K562 (cell line): ENCODE measurements at regions not wholly inside any gene's neighbourhood (a gene's known extent, or its start where the extent isn't known, plus 50 kb on each side); places are given as distances from the start of the nearest gene placed in this dataset.

Source experiments
- ATAC-seq: fragments of 200-7000 bp; cut with Tn5 transposase; 3 replicates; pipeline ENCODE4 v1.9.1; 2020; ENCODE audit warnings: moderate library complexity
- BruUV-seq: library from RNA; stranded (reverse); fragments of 400-500 nt; replicated peaks from 2 replicates; lab custom pipeline; 2021; lab: Mats Ljungman, UMichigan
- CTCF ChIA-PET: fragments of 300-600 bp; formaldehyde crosslinking; extraction: SDS; loops from one replicate; lab custom pipeline; 2021; ENCODE audit warnings: low intra/inter-chr PET ratio; lab: Yijun Ruan, JAX
- POLR2A ChIA-PET: fragments of 300-600, 350-650 bp; sonication (Branson Sonifier 250); formaldehyde crosslinking; extraction: SDS; loops from one replicate; lab custom pipeline; 2021; ENCODE audit warnings: antibody characterized with exemption, inconsistent platforms; lab: Yijun Ruan, JAX
- DNase-seq, 4 experiments: peaks; one replicate each; pipeline versions ENCODE4 v3.0.0 to v3.0.0-alpha.2; 2011 to 2018; ENCODE audit warnings: low spot score in 3 of 4, mixed read lengths in 3 of 4; ENCODE audit errors: extremely low read depth in 1 of 4
- FAIRE-seq: peaks from 2 replicates; lab custom pipeline; 2011; peaks lifted over from hg19 to GRCh38; lab: Jason Lieb, UNC
- H2AFZ ChIP-seq: 2 replicates; pipeline ENCODE4 v1.6.0; 2011; ENCODE audit warnings: low read depth, low read length, control low read depth, inconsistent platforms
- H3K27ac ChIP-seq: fragments of 200-600 bp; 3 replicates; pipeline ENCODE4 v1.8.0; 2011; ENCODE audit warnings: low read depth, mild to moderate bottlenecking, control low read depth, inconsistent platforms, low read length, moderate library complexity, mixed read lengths; ENCODE audit errors: extremely low read depth
- H3K27me3 ChIP-seq, 2 experiments: fragments of 300-600 bp in 1 of 2; 2 replicates in 1 of 2; 3 replicates in 1 of 2; pipeline versions ENCODE4 v1.6.0 to v1.8.0; 2011; ENCODE audit warnings: inconsistent platforms in 2 of 2, low read length in 2 of 2, mild to moderate bottlenecking in 1 of 2, mixed read lengths in 1 of 2, moderate library complexity in 1 of 2; ENCODE audit not compliant: control insufficient read depth in 2 of 2, insufficient read depth in 2 of 2
- H3K36me3 ChIP-seq: fragments of 300-600 bp; 3 replicates; pipeline ENCODE4 v1.8.0; 2011; ENCODE audit warnings: mild to moderate bottlenecking, low read length, inconsistent platforms; ENCODE audit not compliant: control insufficient read depth, insufficient read depth
- H3K4me1 ChIP-seq, 2 experiments: fragments of 200-600 bp in 1 of 2; replicated peaks in 1 of 2; 2 replicates in 1 of 2; 3 replicates in 1 of 2; pipeline versions ENCODE4 v1.5.1 to v1.8.0; 2011; ENCODE audit warnings: inconsistent platforms in 2 of 2, low read length in 2 of 2, mild to moderate bottlenecking in 1 of 2, mixed read lengths in 1 of 2, moderate library complexity in 1 of 2; ENCODE audit not compliant: control insufficient read depth in 2 of 2, insufficient read depth in 2 of 2
- H3K4me2 ChIP-seq: 2 replicates; pipeline ENCODE4 v1.6.1; 2011; ENCODE audit warnings: low read length, control low read depth, inconsistent platforms, mixed read lengths; ENCODE audit not compliant: insufficient read depth
- H3K4me3 ChIP-seq: fragments of 200-600 bp; sonication (generic), shearing (Covaris generic); 2 replicates; pipeline ENCODE4 v1.5.1; 2016; ENCODE audit warnings: control low read depth, inconsistent platforms
- H3K79me2 ChIP-seq: fragments of 200-600 bp; 3 replicates; pipeline ENCODE4 v1.8.0; 2011; ENCODE audit warnings: low read length, inconsistent platforms; ENCODE audit not compliant: control insufficient read depth, insufficient read depth
- H3K9ac ChIP-seq, 2 experiments: 2 replicates each; pipeline versions ENCODE4 v1.6.0 to v1.6.1; 2011; ENCODE audit warnings: low read depth in 2 of 2, low read length in 2 of 2, control low read depth in 1 of 2, inconsistent platforms in 1 of 2, mild to moderate bottlenecking in 1 of 2, mixed read lengths in 1 of 2; ENCODE audit not compliant: insufficient read depth in 1 of 2
- H3K9me1 ChIP-seq: one replicate; pipeline ENCODE4 v1.6.0; 2011; ENCODE audit warnings: inconsistent platforms, mild to moderate bottlenecking, low read length, moderate library complexity; ENCODE audit not compliant: control insufficient read depth, insufficient read depth
- H3K9me3 ChIP-seq: replicated peaks from 2 replicates; pipeline ENCODE4 v1.5.1; 2011; ENCODE audit warnings: low read depth, low read length, inconsistent platforms; ENCODE audit not compliant: control insufficient read depth, insufficient read depth
- H4K20me1 ChIP-seq: replicated peaks from 2 replicates; pipeline ENCODE4 v1.6.1; 2011; ENCODE audit warnings: low read length, inconsistent platforms, mixed read lengths; ENCODE audit not compliant: control insufficient read depth, insufficient read depth
- ATF7 ChIP-seq: fragments of 450-650 bp; IDR thresholded peaks from 2 replicates; pipeline ENCODE4 v1.7.1; 2014; ENCODE audit warnings: mild to moderate bottlenecking, moderate library complexity
- BHLHE40 ChIP-seq: IDR thresholded peaks from 2 replicates; pipeline ENCODE4 v1.6.1; 2011; ENCODE audit warnings: low read length, improper control_type of control experiment
- ELF1 ChIP-seq: fragments of 200-800 bp; sonication (Bioruptor generic); IDR thresholded peaks from 2 replicates; pipeline ENCODE4 v1.6.1; 2016; ENCODE audit warnings: missing genetic modification characterization, missing compliant biosample characterization
- ELK1 ChIP-seq: sonication (generic); formaldehyde crosslinking; IDR thresholded peaks from 2 replicates; pipeline ENCODE4 v1.8.1; 2022; ENCODE audit warnings: missing genetic modification reagents
- FOXJ3 ChIP-seq: sonication (generic); formaldehyde crosslinking; IDR thresholded peaks from 2 replicates; pipeline ENCODE4 v1.4.0; 2020; ENCODE audit warnings: mild to moderate bottlenecking, missing genetic modification reagents
- HBP1 ChIP-seq: fragments of 450-650 bp; formaldehyde crosslinking; IDR thresholded peaks from 2 replicates; pipeline ENCODE4 v1.4.0; 2022; ENCODE audit warnings: missing genetic modification characterization
- HNRNPK ChIP-seq: fragments of 200-400 bp; formaldehyde crosslinking; IDR thresholded peaks from one replicate; pipeline ENCODE4 v1.6.1; 2018; ENCODE audit warnings: mild to moderate bottlenecking, low read depth, low read length; ENCODE audit not compliant: poor library complexity, severe bottlenecking
- IFI16 ChIP-seq: fragments of 250-450 bp; sonication (Bioruptor Pico); IDR thresholded peaks from 2 replicates; pipeline ENCODE4 v2.1.2; 2022; ENCODE audit warnings: mild to moderate bottlenecking, inconsistent platforms
- KHSRP ChIP-seq: fragments of 450-650 bp; IDR thresholded peaks from 2 replicates; pipeline ENCODE4 v1.6.1; 2017
- KLF16 ChIP-seq: IDR thresholded peaks from 2 replicates; pipeline ENCODE4 v1.6.1; 2016; ENCODE audit warnings: antibody characterized with exemption
- MTA3 ChIP-seq: fragments of 450-650 bp; formaldehyde crosslinking; IDR thresholded peaks from 2 replicates; pipeline ENCODE4 v1.6.1; 2017; ENCODE audit warnings: mild to moderate bottlenecking, borderline replicate concordance
- NRF1 ChIP-seq, 2 experiments: fragments of 450-650 bp; IDR thresholded peaks in 1 of 2; conservative IDR thresholded peaks in 1 of 2; 2 replicates each; pipeline ENCODE4 v1.6.1; 2014; ENCODE audit warnings: mild to moderate bottlenecking in 2 of 2
- SMARCE1 ChIP-seq: fragments of 450-650 bp; IDR thresholded peaks from 2 replicates; pipeline ENCODE4 v1.7.1; 2016; ENCODE audit warnings: mild to moderate bottlenecking
- TCF15 ChIP-seq: fragments of 250-450 bp; sonication (Bioruptor Pico); IDR thresholded peaks from 2 replicates; pipeline ENCODE4 v1.8.0; 2022; ENCODE audit warnings: moderate library complexity, mild to moderate bottlenecking, inconsistent platforms
- THAP12 ChIP-seq: fragments of 250-450 bp; sonication (Bioruptor Pico); IDR thresholded peaks from 2 replicates; pipeline ENCODE4 v1.9.0; 2021; ENCODE audit warnings: mild to moderate bottlenecking, inconsistent platforms
- THRB ChIP-seq: fragments of 450-650 bp; formaldehyde crosslinking; conservative IDR thresholded peaks from 2 replicates; pipeline ENCODE4 v1.4.0; 2022; ENCODE audit warnings: mild to moderate bottlenecking, missing genetic modification characterization
- XRCC3 ChIP-seq: fragments of 450-650 bp; IDR thresholded peaks from 2 replicates; pipeline ENCODE4 v1.6.1; 2017; ENCODE audit warnings: mild to moderate bottlenecking, moderate library complexity
- ZFP1 ChIP-seq: fragments of 450-650 bp; formaldehyde crosslinking; IDR thresholded peaks from 2 replicates; pipeline ENCODE4 v1.4.0; 2020; ENCODE audit warnings: mild to moderate bottlenecking, mixed read lengths
- WGBS: fragments of 100-300 bp; shearing (Covaris generic); methylation state at CpG from one replicate; pipeline ENCODE4 v1.1.6; 2016; ENCODE audit warnings: low coverage, mixed read lengths; ENCODE audit not compliant: insufficient coverage; ENCODE audit errors: missing lambda C conversion rate; 5-methylcytosine and 5-hydroxymethylcytosine counted together
- in situ Hi-C: fragments of 300-500 bp; cut with MboI; formaldehyde crosslinking; loops from 4 replicates; pipeline ENCODE4 v1.15.0; 2018; ENCODE audit warnings: inconsistent platforms, mixed read lengths
- intact Hi-C: fragments of 100-400 bp; cut with micrococcal nuclease; formaldehyde crosslinking; loops from 2 replicates; pipeline ENCODE4 v1.14.2; 2022

GRCh38 chr1:83581747-83582146 is 417.2 kb downstream of the TTLL7 start:
- TF ChIP-seq BHLHE40 (no peak), KHSRP (no peak), MTA3 (no peak), NRF1 (conservative IDR thresholded peaks at IDR 0.05 in 1 of 2, IDR thresholded peaks at IDR 0.05 in 1 of 2) (no peak), TCF15 (CRISPR knock-in tag) (no peak), IFI16 (no peak), ELK1 (CRISPR knock-in tag) (no peak), THRB (no peak), XRCC3 (no peak), THAP12 (CRISPR knock-in tag) (no peak), ELF1 (no peak), KLF16 (no peak), ATF7 (no peak), FOXJ3 (no peak), HBP1 (CRISPR knock-in tag) (no peak), ZFP1 (CRISPR knock-in tag) (no peak), HNRNPK (no peak), SMARCE1 (no peak)
- no peak for FAIRE-seq
- BruUV-seq, result no TSS peak
- in situ Hi-C loops, result no loop called here
- Histone ChIP-seq H3K79me2 (no peaks in the 10 kb centered on the region), H2AFZ (no peak overlapping the region), H3K36me3 (no peaks in the 10 kb centered on the region), H3K9me3 (no peaks in the 10 kb centered on the region), H4K20me1 (no peaks in the 10 kb centered on the region), H3K9me1 (no peaks in the 10 kb centered on the region), H3K27ac (no peak overlapping the region), H3K4me3 (no peak overlapping the region), H3K27me3 (no peaks in the 10 kb centered on the region), H3K9ac (no peak overlapping the region), H3K4me1 (no peaks in the 10 kb centered on the region), H3K4me2 (no peak overlapping the region)
- ChIA-PET POLR2A (no interaction called here), CTCF (no interaction called here)
- intact Hi-C loops, result no loop called here
- ATAC-seq, result no peak
- no peak for DNase-seq
- 0% methylated on average over 8 of the region's 8 CpGs for WGBS
